HEK293T (cell line): ENCODE measurements at regions not wholly inside any gene's neighbourhood (a gene's known extent, or its start where the extent isn't known, plus 50 kb on each side); places are given as distances from the start of the nearest gene placed in this dataset.

ENCODE experiments used
- CTCF ChIA-PET: fragments of 350-600 bp; formaldehyde crosslinking; extraction: SDS; loops from one replicate; lab custom pipeline; 2021; ENCODE audit warnings: antibody characterized with exemption, inconsistent platforms; lab: Yijun Ruan, JAX
- POLR2A ChIA-PET: fragments of 350-600 bp; formaldehyde crosslinking; extraction: SDS; loops from one replicate; lab custom pipeline; 2020; ENCODE audit warnings: antibody characterized with exemption, inconsistent platforms; lab: Yijun Ruan, JAX
- DNase-seq: peaks from one replicate; pipeline ENCODE4 v3.0.0; 2012; ENCODE audit warnings: mixed read lengths; ENCODE audit errors: extremely low spot score
- ARNT ChIP-seq: fragments of 450-650 bp; IDR thresholded peaks from 2 replicates; pipeline ENCODE4 v1.6.1; 2017; ENCODE audit warnings: mild to moderate bottlenecking
- BHLHE40 ChIP-seq: fragments of 450-650 bp; IDR thresholded peaks from 2 replicates; pipeline ENCODE4 v1.6.1; 2016; ENCODE audit warnings: mild to moderate bottlenecking, moderate library complexity, borderline replicate concordance
- CTBP1 ChIP-seq: fragments of 450-650 bp; IDR thresholded peaks from 2 replicates; pipeline ENCODE4 v1.6.1; 2016; ENCODE audit warnings: borderline replicate concordance
- ELF4 ChIP-seq: fragments of 450-650 bp; IDR thresholded peaks from 2 replicates; pipeline ENCODE4 v1.6.1; 2017; ENCODE audit warnings: antibody characterized with exemption
- FOXA1 ChIP-seq: fragments of 450-650 bp; IDR thresholded peaks from 2 replicates; pipeline ENCODE4 v1.6.1; 2016; ENCODE audit warnings: mild to moderate bottlenecking
- FOXK2 ChIP-seq: fragments of 450-650 bp; IDR thresholded peaks from 2 replicates; pipeline ENCODE4 v1.6.1; 2016; ENCODE audit warnings: mild to moderate bottlenecking
- FOXM1 ChIP-seq: fragments of 450-650 bp; IDR thresholded peaks from 2 replicates; pipeline ENCODE4 v1.6.1; 2017; ENCODE audit warnings: mild to moderate bottlenecking, borderline replicate concordance
- HDGF ChIP-seq: fragments of 450-650 bp; IDR thresholded peaks from 2 replicates; pipeline ENCODE4 v1.6.1; 2017; ENCODE audit warnings: antibody characterized with exemption, borderline replicate concordance
- L3MBTL2 ChIP-seq: fragments of 450-650 bp; conservative IDR thresholded peaks from 2 replicates; pipeline ENCODE4 v1.6.1; 2016; ENCODE audit warnings: mild to moderate bottlenecking
- LEF1 ChIP-seq: fragments of 450-650 bp; IDR thresholded peaks from 2 replicates; pipeline ENCODE4 v1.6.1; 2017; ENCODE audit warnings: mild to moderate bottlenecking, borderline replicate concordance
- NFRKB ChIP-seq: fragments of 450-650 bp; IDR thresholded peaks from 2 replicates; pipeline ENCODE4 v1.6.1; 2016; ENCODE audit warnings: mild to moderate bottlenecking, moderate library complexity
- PKNOX1 ChIP-seq: fragments of 450-650 bp; IDR thresholded peaks from 2 replicates; pipeline ENCODE4 v1.6.1; 2016
- SP1 ChIP-seq: fragments of 450-650 bp; IDR thresholded peaks from 2 replicates; pipeline ENCODE4 v1.6.1; 2017
- SUZ12 ChIP-seq: fragments of 450-650 bp; IDR thresholded peaks from 2 replicates; pipeline ENCODE4 v1.6.1; 2016; ENCODE audit warnings: mild to moderate bottlenecking
- TARDBP ChIP-seq: fragments of 450-650 bp; IDR thresholded peaks from 2 replicates; pipeline ENCODE4 v1.6.1; 2016
- ZNF384 ChIP-seq: fragments of 450-650 bp; IDR thresholded peaks from 2 replicates; pipeline ENCODE4 v1.6.1; 2016

- ChIA-PET POLR2A (no interaction called here), CTCF (no interaction called here)
- TF ChIP-seq L3MBTL2: no peak
- TF ChIP-seq CTBP1: no peak
- TF ChIP-seq FOXA1: no peak
- no peak for TF ChIP-seq FOXM1
- no peak for TF ChIP-seq BHLHE40
- TF ChIP-seq ELF4: no peak
- no peak for TF ChIP-seq SP1
- no peak for TF ChIP-seq HDGF
- no peak for TF ChIP-seq FOXK2
- DNase-seq: no peak
These were observed 374.5 kb upstream of the NBEA start for GRCh38 chr13:34567597-34567996.

GRCh38 chr13:34570698-34571353 is 371.2 kb upstream of the NBEA start:
- TF ChIP-seq LEF1 (no peak), BHLHE40 (no peak), CTBP1 (no peak), FOXA1 (no peak), PKNOX1 (no peak), ZNF384 (no peak)
- no peak for DNase-seq
- ChIA-PET CTCF (no interaction called here), POLR2A (no interaction called here)

GRCh38 chr13:34571716-34572115 is 370.4 kb upstream of the NBEA start:
- POLR2A ChIA-PET: no interaction called here

DNA sequence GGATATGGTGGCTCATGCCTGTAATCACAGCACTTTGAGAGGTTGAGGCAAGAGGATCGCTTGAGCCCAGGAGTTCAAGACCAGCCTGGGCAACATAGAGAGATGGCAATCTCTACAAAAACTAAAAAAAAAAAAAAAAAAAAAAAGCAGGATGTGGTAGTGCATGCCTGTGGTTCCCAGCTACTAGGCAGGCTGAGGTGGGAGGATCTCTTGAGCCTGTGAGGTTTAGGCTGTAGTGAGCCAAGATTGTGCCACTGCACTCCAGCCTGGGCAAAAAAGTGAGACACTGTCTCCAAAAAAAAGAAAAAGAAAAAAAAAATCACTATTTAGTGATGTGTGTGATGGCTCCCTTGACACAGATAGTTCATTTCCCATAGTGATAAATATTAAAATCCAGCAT is 365.0 kb upstream of the NBEA start:
- TF ChIP-seq ARNT: no peak
- no peak for TF ChIP-seq PKNOX1
- no peak for TF ChIP-seq FOXA1
- TF ChIP-seq FOXM1: no peak
- no peak for TF ChIP-seq ELF4
- TF ChIP-seq HDGF: no peak
- no peak for TF ChIP-seq SUZ12
- no peak for TF ChIP-seq LEF1
- DNase-seq: no peak
- ChIA-PET CTCF (no interaction called here), POLR2A (no interaction called here)

More at GRCh38 chr13:34571716-34572115, 370.4 kb upstream of the NBEA start:
- CTCF ChIA-PET: no interaction called here
- no peak for DNase-seq
- TF ChIP-seq SUZ12 (no peak), BHLHE40 (no peak), PKNOX1 (no peak), TARDBP (no peak), ARNT (no peak), FOXM1 (no peak), FOXK2 (no peak), FOXA1 (no peak), HDGF (no peak), NFRKB (no peak), L3MBTL2 (no peak), SP1 (no peak), ZNF384 (no peak), CTBP1 (no peak), ELF4 (no peak), LEF1 (no peak)

DNA sequence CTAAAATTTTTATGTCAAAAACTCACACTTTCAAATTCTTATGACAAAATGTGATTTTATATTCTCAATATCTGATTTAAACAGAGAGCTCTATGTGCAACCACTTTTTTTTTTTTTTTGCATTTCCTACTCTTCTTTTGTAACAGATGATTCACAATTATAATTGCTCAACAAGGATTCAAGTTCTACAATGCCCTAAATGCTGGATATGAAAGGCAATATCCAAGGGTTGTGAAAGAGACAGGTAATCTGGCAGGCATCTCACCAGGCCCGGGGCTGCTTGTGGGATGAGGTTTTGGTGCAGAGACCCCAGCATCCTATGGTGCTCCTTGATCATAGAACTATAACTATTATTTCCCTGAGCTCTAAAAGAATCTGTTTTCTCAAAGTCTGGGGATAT is 363.6 kb upstream of the NBEA start:
- ChIA-PET POLR2A (no interaction called here), CTCF (no interaction called here)
- DNase-seq: no peak
- TF ChIP-seq TARDBP (no peak), ARNT (no peak), SUZ12 (no peak), FOXM1 (no peak), NFRKB (no peak), FOXK2 (no peak), BHLHE40 (no peak), L3MBTL2 (no peak), ELF4 (no peak), LEF1 (no peak), PKNOX1 (no peak), SP1 (no peak), CTBP1 (no peak), FOXA1 (no peak), ZNF384 (no peak)

DNA sequence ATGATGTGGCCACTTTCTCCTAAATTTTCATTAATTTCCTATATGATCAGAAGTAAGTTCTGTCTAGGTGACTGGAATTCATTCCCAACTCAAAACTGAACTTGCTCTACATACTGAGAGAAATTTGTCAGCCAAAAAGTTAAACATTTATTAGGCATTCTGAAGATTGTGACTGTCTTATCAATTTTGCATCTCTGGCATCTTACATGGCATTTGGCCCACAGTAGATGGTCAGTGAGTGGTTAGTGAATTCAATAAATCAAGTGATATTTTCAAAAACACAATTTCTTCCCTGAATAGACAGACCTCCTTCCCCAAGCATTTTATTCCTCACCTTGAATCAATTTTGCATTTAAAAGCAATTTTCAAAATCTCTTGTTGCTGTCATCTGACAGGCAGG is 363.2 kb upstream of the NBEA start:
- TF ChIP-seq L3MBTL2: no peak
- TF ChIP-seq FOXK2: no peak
- TF ChIP-seq ARNT: no peak
- TF ChIP-seq LEF1: no peak
- no peak for TF ChIP-seq PKNOX1
- no peak for TF ChIP-seq TARDBP
- TF ChIP-seq HDGF: no peak
- ChIA-PET POLR2A (no interaction called here), CTCF (no interaction called here)
- DNase-seq: no peak
